T-helper 1 cell treated with Interleukin-12 subunit alpha and Interleukin-12 subunit beta and Interleukin-4 antibody, amounts not matched to agents 30 μg/mL and 1 μg/mL, for 36 hours (primary cell): ENCODE measurements at regions not wholly inside any gene's neighbourhood (a gene's known extent, or its start where the extent isn't known, plus 50 kb on each side); places are given as distances from the start of the nearest gene placed in this dataset.
A peak's percentile ranks its signal among the peaks of the same experiment; 100 is the strongest.

Experiments
- H3K27ac Mint-ChIP-seq: one replicate; pipeline ENCODE4 v1.8.0; 2021; ENCODE audit warnings: mild to moderate bottlenecking, mixed read lengths
- H3K27me3 Mint-ChIP-seq: one replicate; pipeline ENCODE4 v1.8.0; 2021; ENCODE audit warnings: low read depth, mixed read lengths
- H3K36me3 Mint-ChIP-seq: one replicate; pipeline ENCODE4 v1.8.0; 2021; ENCODE audit warnings: low read depth, mixed read lengths
- H3K4me1 Mint-ChIP-seq: one replicate; pipeline ENCODE4 v1.8.0; 2021; ENCODE audit warnings: low read depth, mixed read lengths
- H3K4me3 Mint-ChIP-seq: one replicate; pipeline ENCODE4 v1.8.0; 2021; ENCODE audit warnings: mild to moderate bottlenecking, moderate library complexity, mixed read lengths
- H3K9me3 Mint-ChIP-seq: one replicate; pipeline ENCODE4 v1.8.0; 2021; ENCODE audit warnings: mixed read lengths

GRCh38 chr2:207258263-207258991 lies 92.7 kb upstream of the KLF7 start:
- H3K4me3 Mint-ChIP-seq, result no peak overlapping the region
- no peaks in the 10 kb centered on the region for H3K4me1 Mint-ChIP-seq
- no peaks in the 10 kb centered on the region for H3K9me3 Mint-ChIP-seq
- H3K36me3 Mint-ChIP-seq, result no peaks in the 10 kb centered on the region
- peaks cover 6% of the 10 kb centered on the region for H3K27me3 Mint-ChIP-seq
- no peak overlapping the region for H3K27ac Mint-ChIP-seq

GRCh38 chr2:207260021-207260420 lies 94.3 kb upstream of the KLF7 start:
- Mint-ChIP-seq H3K4me3 (no peak overlapping the region), H3K9me3 (peaks cover under 1% of the 10 kb centered on the region), H3K27me3 (no peaks in the 10 kb centered on the region), H3K4me1 (no peaks in the 10 kb centered on the region), H3K27ac (no peak overlapping the region), H3K36me3 (peaks cover under 1% of the 10 kb centered on the region)

DNA sequence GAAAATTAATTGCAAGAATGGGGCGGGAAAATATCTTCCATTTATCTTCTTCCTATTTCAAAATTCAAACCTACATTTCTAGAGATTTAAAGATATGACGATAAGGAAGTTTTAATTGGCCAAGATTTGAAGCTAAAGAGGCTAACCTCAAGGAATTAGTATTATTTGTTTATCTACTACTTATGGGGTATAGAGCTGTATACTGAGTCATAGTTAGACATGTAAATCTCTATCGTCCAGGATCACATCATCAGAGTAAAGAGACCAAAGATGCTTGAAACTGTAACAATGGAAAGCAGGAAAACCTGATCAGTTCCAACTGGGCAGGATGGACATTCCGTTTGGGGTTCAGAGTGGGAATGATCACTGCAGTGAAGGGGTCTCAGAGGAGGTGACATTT lies 95.2 kb upstream of the KLF7 start:
- Mint-ChIP-seq H3K36me3 (peaks cover 3% of the 10 kb centered on the region), H3K27ac (no peak overlapping the region), H3K9me3 (peaks cover 3% of the 10 kb centered on the region), H3K27me3 (no peaks in the 10 kb centered on the region), H3K4me1 (peaks cover 8% of the 10 kb centered on the region), H3K4me3 (no peak overlapping the region)

GRCh38 chr2:207264310-207264709 lies 98.6 kb upstream of the KLF7 start:
- H3K4me3 Mint-ChIP-seq, result no peak overlapping the region
- H3K36me3 Mint-ChIP-seq, result peaks cover 3% of the 10 kb centered on the region
- H3K9me3 Mint-ChIP-seq, result peaks cover 3% of the 10 kb centered on the region
- H3K27me3 Mint-ChIP-seq, result no peaks in the 10 kb centered on the region
- peaks cover 9% of the 10 kb centered on the region for H3K4me1 Mint-ChIP-seq
- H3K27ac Mint-ChIP-seq, result no peak overlapping the region

DNA sequence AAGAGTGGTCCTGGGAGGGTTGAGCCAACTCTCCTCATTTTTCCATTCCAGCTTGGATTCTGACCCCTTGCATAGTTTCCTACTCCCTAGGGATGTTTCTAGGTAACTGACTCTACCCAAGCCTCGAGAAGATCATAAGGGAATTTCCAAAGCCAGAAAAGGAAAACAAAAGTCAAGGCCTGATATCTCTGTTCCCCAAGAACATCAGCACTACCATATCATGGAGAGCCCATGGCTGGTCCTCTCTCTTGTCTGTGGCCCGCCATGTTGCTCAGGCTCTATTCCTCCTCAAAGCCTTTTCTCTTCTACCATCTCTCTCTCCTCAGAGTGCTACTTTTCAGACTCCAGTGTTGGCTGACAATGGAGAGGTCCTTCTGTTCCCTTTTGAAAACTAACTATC lies 99.6 kb upstream of the KLF7 start:
- Mint-ChIP-seq H3K27me3 (no peaks in the 10 kb centered on the region), H3K27ac (no peak overlapping the region), H3K4me1 (peaks cover 9% of the 10 kb centered on the region), H3K9me3 (peaks cover 3% of the 10 kb centered on the region), H3K4me3 (no peak overlapping the region), H3K36me3 (peaks cover 3% of the 10 kb centered on the region)

GRCh38 chr2:207265869-207266268 lies 100.1 kb upstream of the KLF7 start:
- Mint-ChIP-seq H3K4me1 (peaks cover 9% of the 10 kb centered on the region), H3K27me3 (no peaks in the 10 kb centered on the region), H3K4me3 (no peak overlapping the region)

DNA sequence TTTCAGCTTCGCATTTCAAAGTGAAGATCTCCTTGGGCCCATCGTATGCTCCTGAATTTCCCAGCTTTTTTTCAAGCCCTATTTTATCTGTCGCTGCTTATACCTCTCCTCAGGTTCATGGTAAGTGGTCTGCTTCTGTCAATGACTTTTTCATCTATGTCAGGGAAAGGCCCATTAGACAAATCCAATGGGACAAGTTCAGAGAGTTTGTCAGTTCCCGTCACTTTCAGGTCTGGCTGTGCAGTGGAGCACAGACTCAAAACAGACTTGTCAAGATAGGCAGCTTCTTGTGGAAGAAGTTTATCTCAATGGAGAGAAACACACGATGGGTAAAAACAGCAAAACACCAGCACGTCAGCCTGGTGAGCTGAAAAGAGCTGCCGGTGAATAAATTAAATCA lies 100.9 kb upstream of the KLF7 start:
- peaks cover 3% of the 10 kb centered on the region for H3K36me3 Mint-ChIP-seq

More at GRCh38 chr2:207265869-207266268, 100.1 kb upstream of the KLF7 start:
- peaks cover 3% of the 10 kb centered on the region for H3K9me3 Mint-ChIP-seq
- H3K36me3 Mint-ChIP-seq, result peaks cover 3% of the 10 kb centered on the region
- no peak overlapping the region for H3K27ac Mint-ChIP-seq

GRCh38 chr2:207269038-207269437 lies 103.3 kb upstream of the KLF7 start:
- no peak overlapping the region for H3K4me3 Mint-ChIP-seq
- H3K36me3 Mint-ChIP-seq, result peaks cover 3% of the 10 kb centered on the region
- no peaks in the 10 kb centered on the region for H3K27me3 Mint-ChIP-seq
- peaks cover 3% of the 10 kb centered on the region for H3K9me3 Mint-ChIP-seq
- H3K4me1 Mint-ChIP-seq, result peaks cover 9% of the 10 kb centered on the region
- H3K27ac Mint-ChIP-seq, result no peak overlapping the region

More for the DNA sequence above, 100.9 kb upstream of the KLF7 start:
- Mint-ChIP-seq H3K27ac (no peak overlapping the region), H3K27me3 (no peaks in the 10 kb centered on the region), H3K4me3 (no peak overlapping the region), H3K4me1 (peaks cover 9% of the 10 kb centered on the region), H3K9me3 (peaks cover 3% of the 10 kb centered on the region)

DNA sequence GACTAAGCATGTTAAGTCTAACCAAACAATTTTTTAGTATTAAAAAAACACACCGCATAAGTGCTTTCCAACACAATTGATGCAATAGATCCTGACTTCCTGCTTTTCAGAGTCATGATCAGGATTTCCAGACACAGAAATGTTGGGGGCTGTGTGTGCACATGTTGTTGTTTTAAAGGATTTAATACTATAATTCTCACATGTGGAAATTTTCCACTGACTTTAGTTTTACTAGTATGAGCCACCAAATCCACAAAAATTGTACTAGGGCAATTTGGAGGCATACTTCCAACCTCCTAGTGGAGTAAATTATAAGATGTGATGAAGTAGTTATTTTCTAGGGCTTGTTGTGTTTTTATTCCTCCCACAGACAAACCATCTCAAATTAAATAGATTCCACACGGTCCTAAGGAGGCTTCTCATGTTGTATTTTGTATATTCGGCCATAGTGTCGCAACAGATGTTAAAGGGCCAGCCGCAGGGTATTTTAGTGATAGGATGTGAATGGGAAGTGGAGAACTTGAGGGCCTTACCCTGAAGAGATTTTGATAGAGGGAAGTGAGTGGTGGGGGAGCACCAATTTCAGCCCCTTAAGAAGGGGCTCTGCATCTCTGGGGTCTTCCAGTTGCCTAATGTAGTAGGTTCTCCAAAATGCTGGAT lies 108.9 kb upstream of the KLF7 start:
- Mint-ChIP-seq H3K27ac (no peak overlapping the region), H3K4me3 (no peak overlapping the region), H3K36me3 (no peaks in the 10 kb centered on the region), H3K9me3 (peaks cover 9% of the 10 kb centered on the region), H3K4me1 (no peaks in the 10 kb centered on the region), H3K27me3 (no peaks in the 10 kb centered on the region)

- H3K27me3 Mint-ChIP-seq, result no peaks in the 10 kb centered on the region
- H3K4me3 Mint-ChIP-seq, result no peak overlapping the region
- H3K9me3 Mint-ChIP-seq, result peaks cover 9% of the 10 kb centered on the region
- no peaks in the 10 kb centered on the region for H3K36me3 Mint-ChIP-seq
- H3K4me1 Mint-ChIP-seq, result no peaks in the 10 kb centered on the region
- H3K27ac Mint-ChIP-seq, result no peak overlapping the region
Observed at GRCh38 chr2:207275779-207276178, 110.0 kb upstream of the KLF7 start.

GRCh38 chr2:207276248-207276647 lies 110.5 kb upstream of the KLF7 start:
- no peaks in the 10 kb centered on the region for H3K27me3 Mint-ChIP-seq
- H3K4me1 Mint-ChIP-seq, result no peaks in the 10 kb centered on the region
- no peak overlapping the region for H3K27ac Mint-ChIP-seq
- peaks cover 9% of the 10 kb centered on the region for H3K9me3 Mint-ChIP-seq
- H3K36me3 Mint-ChIP-seq, result no peaks in the 10 kb centered on the region
- no peak overlapping the region for H3K4me3 Mint-ChIP-seq

DNA sequence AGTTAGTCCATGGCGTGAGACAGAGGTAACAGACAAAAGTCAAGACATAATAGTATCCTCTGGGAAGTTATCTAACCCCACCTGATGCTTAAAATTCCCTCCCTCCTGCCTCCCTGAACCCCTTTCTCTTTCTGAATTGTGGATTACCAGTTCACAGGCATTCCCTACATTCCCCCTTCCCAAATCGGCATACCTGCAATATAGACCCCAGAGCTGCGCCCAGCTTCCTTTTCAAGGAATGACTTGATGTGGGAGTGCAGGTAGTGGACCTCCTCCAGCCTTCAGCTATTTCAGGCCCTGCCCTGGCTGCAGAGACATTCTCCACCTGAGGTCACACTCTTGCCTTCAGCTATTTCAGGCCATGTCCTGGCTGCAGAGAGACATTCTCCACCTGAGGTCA lies 111.1 kb upstream of the KLF7 start:
- peaks cover under 1% of the 10 kb centered on the region for H3K4me1 Mint-ChIP-seq

GRCh38 chr2:207279520-207279919 lies 113.8 kb upstream of the KLF7 start:
- H3K4me3 Mint-ChIP-seq, result no peak overlapping the region
- peaks cover 17% of the 10 kb centered on the region for H3K9me3 Mint-ChIP-seq
- H3K27ac Mint-ChIP-seq, result no peak overlapping the region

More for the DNA sequence above, 111.1 kb upstream of the KLF7 start:
- Mint-ChIP-seq H3K4me3 (no peak overlapping the region), H3K36me3 (no peaks in the 10 kb centered on the region), H3K27me3 (no peaks in the 10 kb centered on the region), H3K27ac (no peak overlapping the region), H3K9me3 (peaks cover 10% of the 10 kb centered on the region)

GRCh38 chr2:207281436-207281835 lies 115.7 kb upstream of the KLF7 start:
- Mint-ChIP-seq H3K4me3 (no peak overlapping the region), H3K27me3 (no peaks in the 10 kb centered on the region), H3K9me3 (peaks cover 8% of the 10 kb centered on the region), H3K36me3 (peaks cover 2% of the 10 kb centered on the region), H3K4me1 (peaks cover 30% of the 10 kb centered on the region), H3K27ac (no peak overlapping the region)

More at GRCh38 chr2:207279520-207279919, 113.8 kb upstream of the KLF7 start:
- H3K4me1 Mint-ChIP-seq, result peaks cover 17% of the 10 kb centered on the region
- H3K36me3 Mint-ChIP-seq, result peaks cover 2% of the 10 kb centered on the region
- H3K27me3 Mint-ChIP-seq, result no peaks in the 10 kb centered on the region

DNA sequence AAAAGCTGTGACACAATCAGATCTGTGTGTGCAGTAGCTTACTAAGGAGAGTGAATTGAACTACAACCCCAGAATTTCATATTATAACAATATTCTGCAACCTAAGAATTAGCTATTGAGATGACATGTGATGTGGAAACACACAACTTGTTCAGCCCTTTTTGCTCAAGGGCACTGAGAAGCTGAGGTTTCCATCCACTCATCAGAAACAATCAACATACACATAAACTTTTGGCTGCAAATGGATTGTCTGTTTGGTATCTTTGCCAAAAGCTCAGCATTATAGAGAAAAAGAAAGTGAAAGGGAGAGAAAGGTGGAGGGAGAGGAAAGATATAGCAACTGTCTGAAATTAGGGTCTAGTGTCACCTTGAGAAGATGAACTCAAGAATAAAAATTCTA lies 117.2 kb upstream of the KLF7 start:
- H3K27me3 Mint-ChIP-seq, result no peaks in the 10 kb centered on the region
- H3K4me1 Mint-ChIP-seq, result peaks cover 30% of the 10 kb centered on the region
- peaks cover 8% of the 10 kb centered on the region for H3K9me3 Mint-ChIP-seq
- peak overlapping the region; percentile 55 for H3K27ac Mint-ChIP-seq
- H3K36me3 Mint-ChIP-seq, result peaks cover 2% of the 10 kb centered on the region
- H3K4me3 Mint-ChIP-seq, result peak overlapping the region; percentile 39
